Glutamatergic neuron (in vitro differentiated cells): ENCODE measurements at regions not wholly inside any gene's neighbourhood (a gene's known extent, or its start where the extent isn't known, plus 50 kb on each side); places are given as distances from the start of the nearest gene placed in this dataset.

Experiments
- DNase-seq: peaks from one replicate; pipeline ENCODE4 v3.0.0; 2022
- H3K27ac Mint-ChIP-seq: one replicate; pipeline ENCODE4 v1.8.0; 2020; ENCODE audit warnings: mild to moderate bottlenecking, mixed read lengths, inconsistent platforms; ENCODE audit not compliant: unreplicated experiment
- H3K27me3 Mint-ChIP-seq: one replicate; pipeline ENCODE4 v1.8.0; 2020; ENCODE audit warnings: mild to moderate bottlenecking, moderate library complexity, mixed read lengths, inconsistent platforms; ENCODE audit not compliant: unreplicated experiment
- H3K36me3 Mint-ChIP-seq: one replicate; pipeline ENCODE4 v1.8.0; 2020; ENCODE audit warnings: mild to moderate bottlenecking, mixed read lengths, inconsistent platforms; ENCODE audit not compliant: unreplicated experiment
- H3K4me1 Mint-ChIP-seq: one replicate; pipeline ENCODE4 v1.8.0; 2020; ENCODE audit warnings: mild to moderate bottlenecking, low read depth, mixed read lengths, inconsistent platforms; ENCODE audit not compliant: unreplicated experiment
- H3K4me3 Mint-ChIP-seq: one replicate; pipeline ENCODE4 v1.8.0; 2020; ENCODE audit warnings: mild to moderate bottlenecking, mixed read lengths, inconsistent platforms; ENCODE audit not compliant: unreplicated experiment
- H3K9me3 Mint-ChIP-seq: one replicate; pipeline ENCODE4 v1.8.0; 2020; ENCODE audit warnings: mild to moderate bottlenecking, moderate library complexity, mixed read lengths, inconsistent platforms; ENCODE audit not compliant: unreplicated experiment
- TF ChIP-seq, protein P1 (sequence below): fragments of 200-600 bp; sonication (generic); IDR thresholded peaks from one replicate; pipeline ENCODE4 v1.5.0; 2021; ENCODE audit not compliant: partially characterized antibody, unreplicated experiment

DNA sequence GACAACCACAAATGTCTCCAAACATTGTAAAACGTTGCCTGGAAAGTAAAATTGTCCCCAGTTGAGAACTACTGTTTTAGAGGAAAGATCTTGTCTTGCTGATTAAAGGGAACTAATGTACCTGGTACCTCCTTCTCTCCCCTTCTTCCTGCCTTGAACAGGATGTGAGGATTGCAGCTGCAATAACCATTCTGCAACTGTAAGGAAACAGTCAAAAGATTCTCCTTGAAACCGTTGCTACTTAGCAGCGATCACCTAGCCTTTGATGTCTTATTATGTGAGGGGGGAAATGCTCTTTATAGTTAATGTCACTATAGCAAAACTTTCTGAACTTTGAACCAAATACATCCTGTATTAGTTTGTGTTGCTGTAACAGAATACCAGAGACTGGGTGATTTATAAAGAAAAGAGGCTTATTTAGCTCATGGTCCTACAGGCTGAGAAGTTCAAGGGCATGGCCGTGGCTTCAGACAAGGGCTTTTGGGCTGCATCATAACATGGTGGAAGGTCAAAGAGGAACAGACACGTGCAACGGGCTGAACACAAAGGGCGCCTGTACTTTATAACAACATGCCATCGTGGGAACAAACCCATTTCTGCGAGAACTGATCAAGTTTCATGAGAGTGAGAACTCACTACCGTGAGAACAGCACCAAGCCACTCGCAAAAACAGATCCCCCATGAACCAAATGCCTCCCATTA lies 54.2 kb upstream of the PARD3 start:
- H3K27ac Mint-ChIP-seq = no peak overlapping the region
- DNase-seq = no peak
- TF ChIP-seq, protein P1, sequence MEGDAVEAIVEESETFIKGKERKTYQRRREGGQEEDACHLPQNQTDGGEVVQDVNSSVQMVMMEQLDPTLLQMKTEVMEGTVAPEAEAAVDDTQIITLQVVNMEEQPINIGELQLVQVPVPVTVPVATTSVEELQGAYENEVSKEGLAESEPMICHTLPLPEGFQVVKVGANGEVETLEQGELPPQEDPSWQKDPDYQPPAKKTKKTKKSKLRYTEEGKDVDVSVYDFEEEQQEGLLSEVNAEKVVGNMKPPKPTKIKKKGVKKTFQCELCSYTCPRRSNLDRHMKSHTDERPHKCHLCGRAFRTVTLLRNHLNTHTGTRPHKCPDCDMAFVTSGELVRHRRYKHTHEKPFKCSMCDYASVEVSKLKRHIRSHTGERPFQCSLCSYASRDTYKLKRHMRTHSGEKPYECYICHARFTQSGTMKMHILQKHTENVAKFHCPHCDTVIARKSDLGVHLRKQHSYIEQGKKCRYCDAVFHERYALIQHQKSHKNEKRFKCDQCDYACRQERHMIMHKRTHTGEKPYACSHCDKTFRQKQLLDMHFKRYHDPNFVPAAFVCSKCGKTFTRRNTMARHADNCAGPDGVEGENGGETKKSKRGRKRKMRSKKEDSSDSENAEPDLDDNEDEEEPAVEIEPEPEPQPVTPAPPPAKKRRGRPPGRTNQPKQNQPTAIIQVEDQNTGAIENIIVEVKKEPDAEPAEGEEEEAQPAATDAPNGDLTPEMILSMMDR = no peak
- H3K4me3 Mint-ChIP-seq = no peak overlapping the region
- H3K27me3 Mint-ChIP-seq = no peaks in the 10 kb centered on the region
- peaks cover 2% of the 10 kb centered on the region for H3K9me3 Mint-ChIP-seq
- H3K4me1 Mint-ChIP-seq = peaks cover 3% of the 10 kb centered on the region
- no peaks in the 10 kb centered on the region for H3K36me3 Mint-ChIP-seq

DNA sequence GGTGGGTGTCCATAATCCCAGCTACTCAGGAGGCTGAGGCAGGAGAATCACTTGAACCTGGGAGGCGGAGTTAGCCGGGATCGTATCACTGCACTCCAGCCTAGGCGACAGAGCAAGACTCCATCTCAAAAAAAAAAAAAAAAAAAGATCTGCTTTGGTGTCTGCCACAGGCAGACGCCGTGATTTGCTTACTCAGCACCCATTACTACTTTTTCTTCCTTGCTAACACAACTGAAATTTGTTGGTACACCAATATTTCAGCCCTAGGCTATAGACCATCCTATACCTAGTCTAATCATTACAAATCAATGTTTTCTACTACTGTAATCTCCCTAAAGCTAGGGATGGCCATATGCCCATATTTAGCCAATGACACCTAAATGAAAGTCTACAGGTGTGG lies 53.5 kb upstream of the PARD3 start:
- no peak overlapping the region for H3K27ac Mint-ChIP-seq
- H3K27me3 Mint-ChIP-seq = no peaks in the 10 kb centered on the region
- no peaks in the 10 kb centered on the region for H3K36me3 Mint-ChIP-seq

DNA sequence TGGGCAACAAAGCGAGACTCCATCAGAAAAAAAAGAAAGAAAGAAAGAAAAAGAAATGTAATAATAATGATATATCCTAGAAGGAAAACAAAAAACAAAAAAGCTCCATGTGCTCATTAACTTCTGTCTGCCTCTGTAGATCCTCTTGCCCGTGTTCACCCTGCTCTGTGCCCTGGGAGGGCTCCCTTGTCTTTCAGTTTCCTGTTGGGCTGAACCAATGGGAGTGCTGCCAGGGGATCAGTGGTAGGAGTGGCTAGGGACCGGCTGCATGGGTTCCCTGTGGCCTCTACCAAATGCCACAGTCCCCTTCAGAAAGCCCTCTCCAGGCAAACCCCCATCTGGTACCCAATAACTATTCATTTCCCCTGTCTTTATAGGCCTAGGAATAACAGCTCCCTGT lies 51.8 kb upstream of the PARD3 start:
- H3K27me3 Mint-ChIP-seq = no peaks in the 10 kb centered on the region
- no peak overlapping the region for H3K27ac Mint-ChIP-seq
- H3K4me3 Mint-ChIP-seq = no peak overlapping the region
- H3K4me1 Mint-ChIP-seq = peaks cover 14% of the 10 kb centered on the region
- peaks cover 2% of the 10 kb centered on the region for H3K9me3 Mint-ChIP-seq
- TF ChIP-seq, protein P1 = no peak
- DNase-seq = no peak
- no peaks in the 10 kb centered on the region for H3K36me3 Mint-ChIP-seq

More for the DNA sequence above, 53.5 kb upstream of the PARD3 start:
- H3K9me3 Mint-ChIP-seq = peaks cover 2% of the 10 kb centered on the region
- TF ChIP-seq, protein P1 = no peak
- no peak overlapping the region for H3K4me3 Mint-ChIP-seq
- no peak for DNase-seq
- peaks cover 8% of the 10 kb centered on the region for H3K4me1 Mint-ChIP-seq
